ENCODE measurements at regions not wholly inside any gene's neighbourhood (a gene's known extent, or its start where the extent isn't known, plus 50 kb on each side); places are given as distances from the start of the nearest gene placed in this dataset.

- no peak for TF ChIP-seq CTCF (IDR thresholded peaks at IDR 0.05)
- no peak for TF ChIP-seq POLR2A (IDR thresholded peaks at IDR 0.05)
Measured at GRCh38 chr20:50257860-50258259, 67.2 kb downstream of the CEBPB start.

All from adrenal gland (tissue), 5 donors.